Omental fat pad (tissue), 3 donors: ENCODE measurements at regions not wholly inside any gene's neighbourhood (a gene's known extent, or its start where the extent isn't known, plus 50 kb on each side); places are given as distances from the start of the nearest gene placed in this dataset.

ENCODE experiments used
- ATAC-seq: fragments of 150-250 bp; one replicate; pipeline ENCODE4 v1.9.1; 2016; ENCODE audit warnings: mild to moderate bottlenecking, moderate library complexity; ENCODE audit not compliant: low FRiP score
- DNase-seq: peaks from one replicate; pipeline ENCODE4 v3.0.0-alpha.2; 2019; ENCODE audit warnings: low spot score
- CTCF ChIP-seq, 3 donors: fragments of 450-650 bp; IDR thresholded peaks; one replicate each; pipeline ENCODE4 v1.5.1; 2016 to 2017; ENCODE audit warnings: antibody characterized with exemption in 3 of 3, mild to moderate bottlenecking in 3 of 3, moderate library complexity in 2 of 3

GRCh38 chr9:3600672-3601071 lies 74.9 kb upstream of the RFX3 start:
- DNase-seq (no peak), ATAC-seq (no peak)
- no peak for TF ChIP-seq CTCF (IDR thresholded peaks at IDR 0.05)

GRCh38 chr9:3597792-3598191 lies 72.0 kb upstream of the RFX3 start:
- DNase-seq, result no peak
- TF ChIP-seq CTCF (IDR thresholded peaks at IDR 0.05), result no peak
- no peak for ATAC-seq

- no peak for ATAC-seq
- no peak for TF ChIP-seq CTCF (IDR thresholded peaks at IDR 0.05)
Measured at GRCh38 chr9:3586066-3586465, 60.3 kb upstream of the RFX3 start.

GRCh38 chr9:3585606-3586005 lies 59.8 kb upstream of the RFX3 start:
- DNase-seq (no peak), ATAC-seq (no peak)
- no peak for TF ChIP-seq CTCF (IDR thresholded peaks at IDR 0.05)

More at GRCh38 chr9:3586066-3586465, 60.3 kb upstream of the RFX3 start:
- no peak for DNase-seq

- DNase-seq (no peak), ATAC-seq (no peak)
- no peak for TF ChIP-seq CTCF (IDR thresholded peaks at IDR 0.05)
Measured at GRCh38 chr9:3578786-3579185, 53.0 kb upstream of the RFX3 start.

GRCh38 chr9:3576328-3576727 lies 50.5 kb upstream of the RFX3 start:
- ATAC-seq (no peak), DNase-seq (no peak)
- TF ChIP-seq CTCF (IDR thresholded peaks at IDR 0.05), result no peak

GRCh38 chr9:3575821-3576220 lies 50.0 kb upstream of the RFX3 start:
- ATAC-seq (no peak), DNase-seq (no peak)
- TF ChIP-seq CTCF (IDR thresholded peaks at IDR 0.05), result no peak
